ENCODE measurements at regions not wholly inside any gene's neighbourhood (a gene's known extent, or its start where the extent isn't known, plus 50 kb on each side); places are given as distances from the start of the nearest gene placed in this dataset.

- no peak for DNase-seq (ENCODE audit: low read depth)
- H3K4me3 ChIP-seq (ENCODE audit: low read depth, low read length): no peak overlapping the region
- TF ChIP-seq CTCF (IDR thresholded peaks at IDR 0.05; ENCODE audit: insufficient read depth, low read length): no peak
Measured at GRCh38 chr2:133951209-133951608, 302.7 kb upstream of the MGAT5 start.

GRCh38 chr2:133952420-133952819, 301.5 kb upstream of the MGAT5 start:
- TF ChIP-seq CTCF (IDR thresholded peaks at IDR 0.05; ENCODE audit: insufficient read depth, low read length): no peak
- no peak overlapping the region for H3K4me3 ChIP-seq (ENCODE audit: low read depth, low read length)
- DNase-seq (ENCODE audit: low read depth): no peak

- DNase-seq (ENCODE audit: low read depth): no peak
Measured at GRCh38 chr2:133952896-133953295, 301.0 kb upstream of the MGAT5 start.

GRCh38 chr2:133953524-133953923, 300.3 kb upstream of the MGAT5 start:
- DNase-seq (ENCODE audit: low read depth): no peak
- H3K4me3 ChIP-seq (ENCODE audit: low read depth, low read length): no peak overlapping the region
- no peak for TF ChIP-seq CTCF (IDR thresholded peaks at IDR 0.05; ENCODE audit: insufficient read depth, low read length)

More at GRCh38 chr2:133952896-133953295, 301.0 kb upstream of the MGAT5 start:
- H3K4me3 ChIP-seq (ENCODE audit: low read depth, low read length): no peak overlapping the region
- no peak for TF ChIP-seq CTCF (IDR thresholded peaks at IDR 0.05; ENCODE audit: insufficient read depth, low read length)

GRCh38 chr2:133954636-133955035, 299.2 kb upstream of the MGAT5 start:
- no peak for DNase-seq (ENCODE audit: low read depth)
- TF ChIP-seq CTCF (IDR thresholded peaks at IDR 0.05; ENCODE audit: insufficient read depth, low read length): no peak
- H3K4me3 ChIP-seq (ENCODE audit: low read depth, low read length): no peak overlapping the region

- no peak for TF ChIP-seq CTCF (IDR thresholded peaks at IDR 0.05; ENCODE audit: insufficient read depth, low read length)
- no peak for DNase-seq (ENCODE audit: low read depth)
- no peak overlapping the region for H3K4me3 ChIP-seq (ENCODE audit: low read depth, low read length)
Measured at GRCh38 chr2:133955169-133955568, 298.7 kb upstream of the MGAT5 start.

GRCh38 chr2:133956434-133956935, 297.4 kb upstream of the MGAT5 start:
- no peak for TF ChIP-seq CTCF (IDR thresholded peaks at IDR 0.05; ENCODE audit: insufficient read depth, low read length)
- DNase-seq (ENCODE audit: low read depth): no peak
- no peak overlapping the region for H3K4me3 ChIP-seq (ENCODE audit: low read depth, low read length)
